ENCODE measurements at regions not wholly inside any gene's neighbourhood (a gene's known extent, or its start where the extent isn't known, plus 50 kb on each side); places are given as distances from the start of the nearest gene placed in this dataset.

GRCh38 chr7:112707655-112708054, 82.5 kb downstream of the TMEM168 start:
- TF ChIP-seq CTCF (IDR thresholded peaks at IDR 0.05) (no peak), POLR2A (IDR thresholded peaks at IDR 0.05) (no peak)
